GM23248 (cell line): ENCODE measurements at regions not wholly inside any gene's neighbourhood (a gene's known extent, or its start where the extent isn't known, plus 50 kb on each side); places are given as distances from the start of the nearest gene placed in this dataset.

ENCODE experiments used
- EZH2 ChIP-seq: fragments of 200-600 bp; sonication (generic); IDR thresholded peaks from 2 replicates; pipeline ENCODE4 v1.6.1; 2018; ENCODE audit warnings: antibody characterized with exemption, mild to moderate bottlenecking; ENCODE audit not compliant: insufficient read depth, poor library complexity, severe bottlenecking
- EZH2phosphoT487 ChIP-seq: fragments of 200-600 bp; sonication (generic); IDR thresholded peaks from 2 replicates; pipeline ENCODE4 v1.6.1; 2018; ENCODE audit warnings: antibody characterized with exemption, moderate library complexity, mild to moderate bottlenecking, low read depth; ENCODE audit not compliant: insufficient read depth

DNA sequence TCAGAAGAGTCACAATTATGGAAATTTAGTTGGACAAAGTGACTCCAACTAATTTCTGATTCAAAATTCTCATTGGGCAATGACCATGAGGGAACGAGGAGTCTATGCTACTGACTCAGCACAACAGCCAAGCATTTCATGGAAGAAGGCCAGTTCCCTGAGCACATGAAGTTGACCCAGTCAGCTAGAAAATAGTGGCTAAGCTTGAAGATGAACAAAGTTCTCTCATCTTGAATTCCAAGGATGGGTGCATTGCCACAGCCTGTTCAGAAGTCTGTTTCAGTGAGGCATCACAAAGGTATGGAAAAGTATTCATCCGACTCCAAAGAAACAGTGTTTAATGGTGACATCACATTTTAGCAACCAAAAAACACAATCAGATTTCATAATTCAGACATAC is 676.9 kb downstream of the HACE1 start:
- no peak for TF ChIP-seq EZH2phosphoT487
- no peak for TF ChIP-seq EZH2
